Right kidney (tissue), 1 donor: ENCODE measurements at regions not wholly inside any gene's neighbourhood (a gene's known extent, or its start where the extent isn't known, plus 50 kb on each side); places are given as distances from the start of the nearest gene placed in this dataset.
A peak's percentile ranks its signal among the peaks of the same experiment; 100 is the strongest.

Experiments
- DNase-seq: peaks from one replicate; pipeline ENCODE4 v3.0.0-alpha.2; 2016

DNA sequence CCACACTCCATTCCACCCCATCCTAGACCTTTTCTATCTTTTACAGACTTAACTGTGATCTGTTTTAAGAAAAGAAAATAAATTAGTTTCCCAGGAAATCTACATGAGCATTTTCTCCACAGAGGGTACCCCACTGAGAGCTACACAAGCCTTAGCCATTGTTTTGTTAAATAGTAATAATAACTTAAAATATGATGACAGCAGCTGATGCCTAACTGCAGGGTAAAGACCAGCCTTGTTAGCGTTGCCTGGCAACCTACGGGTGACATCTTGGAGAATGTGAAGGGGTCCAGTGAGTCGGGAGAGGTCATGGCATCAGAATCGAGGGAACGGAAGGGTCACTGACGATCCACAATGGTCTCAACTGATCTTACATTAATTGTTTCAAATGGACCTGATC is 233.2 kb upstream of the PBX1 start:
- no peak for DNase-seq

DNA sequence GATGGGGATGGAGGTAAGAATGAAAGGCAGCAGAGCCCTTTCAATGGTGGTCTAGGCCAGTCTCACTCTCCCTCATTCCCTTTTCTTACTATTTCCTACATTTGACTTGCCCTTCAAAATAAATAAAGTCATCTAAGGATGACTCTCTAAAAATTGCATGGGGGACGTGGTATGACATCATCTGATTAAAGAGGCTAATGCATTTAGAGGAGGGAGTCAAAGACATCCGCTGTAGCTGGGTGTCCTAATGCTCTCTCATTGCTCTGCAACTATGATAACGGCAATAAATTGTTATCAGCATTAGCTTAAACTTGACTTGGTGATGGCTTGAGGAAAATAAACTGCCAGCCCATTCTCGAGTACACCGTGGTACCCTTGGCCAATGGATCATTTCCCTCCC is 225.6 kb upstream of the PBX1 start:
- no peak for DNase-seq

DNA sequence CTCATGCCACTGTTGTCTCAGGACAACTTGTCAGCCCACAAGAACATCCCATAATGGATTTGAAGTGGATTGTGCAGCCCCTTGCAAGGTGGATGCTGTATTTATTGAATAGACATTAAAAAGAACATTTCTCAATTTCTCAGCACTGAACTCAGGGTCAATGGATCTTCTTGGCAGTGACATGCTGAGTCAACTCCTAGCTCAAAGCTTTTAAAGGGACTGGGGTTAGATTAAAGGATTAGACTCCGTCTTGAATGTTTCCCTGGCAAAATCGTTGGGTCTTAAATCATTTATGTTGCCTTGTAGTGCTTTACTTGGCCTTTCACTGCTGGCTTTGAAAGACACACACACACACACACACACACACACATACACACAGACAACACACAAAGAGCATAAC is 221.6 kb upstream of the PBX1 start:
- DNase-seq: no peak

DNA sequence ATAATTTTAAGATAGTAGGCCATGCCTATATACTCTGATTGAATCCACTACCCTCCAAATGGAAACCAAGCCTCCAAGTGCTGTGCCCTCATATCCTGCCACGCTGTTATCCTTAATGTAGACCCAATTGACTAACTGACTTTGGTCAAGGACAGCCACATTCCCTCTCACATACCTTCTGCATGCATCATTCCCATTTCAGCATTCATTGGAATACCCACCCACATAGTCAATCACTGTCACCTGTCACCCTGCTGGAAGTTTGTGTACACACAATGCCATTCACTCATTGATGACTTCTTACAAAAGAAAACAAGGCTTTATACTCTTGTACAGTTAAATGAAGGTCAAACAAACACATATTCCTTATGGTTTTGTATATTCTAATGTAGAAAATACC is 221.1 kb upstream of the PBX1 start:
- DNase-seq: no peak

DNA sequence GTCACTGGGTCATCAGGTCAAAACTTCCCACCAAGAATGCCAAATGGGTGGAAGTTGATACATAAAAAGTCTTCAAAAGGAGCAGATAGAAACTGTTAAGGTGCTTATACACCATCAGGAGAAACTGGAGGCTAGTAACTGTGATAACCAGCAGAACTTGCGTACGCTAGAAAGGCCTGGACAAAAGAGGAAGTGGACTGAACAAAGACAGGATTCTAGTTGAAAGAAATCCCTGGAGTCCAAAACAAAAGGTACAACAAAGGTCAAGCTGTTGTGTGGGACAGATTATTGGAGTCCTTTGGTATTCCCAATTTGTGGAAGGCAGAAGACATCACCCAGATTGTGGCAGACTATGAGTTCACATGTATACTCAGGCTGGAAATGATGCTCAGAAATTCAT is 215.8 kb upstream of the PBX1 start:
- no peak for DNase-seq

DNA sequence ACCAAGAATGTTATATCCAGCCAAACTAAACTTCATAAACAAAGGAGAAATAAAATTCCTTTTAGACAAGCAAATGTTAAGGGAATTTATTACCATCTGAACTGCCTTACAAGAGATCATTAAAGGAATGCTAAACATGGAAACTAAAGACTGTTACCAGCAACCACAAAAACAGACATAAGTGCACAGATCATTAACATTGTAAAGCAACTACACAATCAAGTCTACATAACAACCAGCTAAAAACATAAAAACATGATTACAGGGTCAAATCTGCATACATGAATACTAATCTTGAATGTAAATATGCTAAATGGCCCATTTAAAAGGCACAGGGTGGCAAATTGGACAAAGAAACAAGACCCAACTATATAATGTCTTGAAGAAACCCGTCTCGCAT is 211.0 kb upstream of the PBX1 start:
- no peak for DNase-seq

DNA sequence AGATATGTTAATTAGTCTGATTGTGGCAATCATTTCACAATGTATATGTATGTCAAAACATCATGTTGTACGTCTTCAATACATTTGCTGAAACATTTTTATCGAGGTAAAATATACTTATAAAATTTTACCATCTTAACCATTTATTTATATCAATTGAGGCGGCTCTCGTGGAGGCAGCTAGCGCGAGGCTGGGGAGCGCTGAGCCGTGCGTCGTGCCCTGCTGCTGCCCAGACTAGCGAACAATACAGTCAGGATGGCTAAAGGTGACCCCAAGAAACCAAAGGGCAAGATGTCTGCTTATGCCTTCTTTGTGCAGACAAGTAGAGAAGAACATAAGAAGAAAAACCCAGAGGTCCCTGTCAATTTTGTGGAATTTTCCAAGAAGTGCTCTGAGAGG is 202.5 kb upstream of the PBX1 start:
- DNase-seq: no peak

DNA sequence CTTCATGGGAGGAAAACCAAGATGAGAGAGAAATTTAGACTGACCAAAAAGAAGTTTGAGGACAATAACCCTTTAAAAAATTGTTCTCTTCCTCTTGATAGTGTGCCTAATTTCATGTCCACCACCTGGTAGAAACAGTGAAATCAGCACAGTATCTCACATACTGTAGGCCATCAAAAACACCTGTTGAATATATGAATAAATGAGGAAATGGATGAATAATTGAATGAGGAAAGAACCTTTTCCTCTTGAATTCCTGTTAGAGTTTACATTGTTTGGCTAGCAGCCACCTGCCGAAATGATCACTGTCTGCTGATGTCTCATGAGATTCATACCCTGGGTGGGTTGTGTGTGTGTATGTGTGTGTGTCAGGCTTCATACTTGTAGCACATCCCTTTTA is 198.7 kb upstream of the PBX1 start:
- no peak for DNase-seq

DNA sequence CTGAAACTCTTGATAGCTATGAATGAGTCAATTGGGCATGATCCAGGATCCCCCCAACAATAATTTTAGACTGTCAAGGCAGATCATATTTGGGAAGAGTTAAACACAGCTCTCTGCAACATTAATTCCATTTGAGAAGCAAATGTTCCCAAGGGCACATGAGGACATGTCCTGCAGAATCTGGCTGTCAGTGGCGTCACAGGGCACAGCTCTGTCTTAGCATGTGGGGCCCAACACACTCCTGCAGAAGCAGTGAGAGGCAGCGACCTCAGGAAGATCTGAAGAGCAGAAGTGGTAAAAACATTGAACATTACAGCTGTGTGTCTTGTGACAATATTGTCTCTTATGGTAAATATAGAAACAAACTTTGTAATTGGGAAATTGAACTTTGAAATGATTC is 197.1 kb upstream of the PBX1 start:
- DNase-seq: no peak

DNA sequence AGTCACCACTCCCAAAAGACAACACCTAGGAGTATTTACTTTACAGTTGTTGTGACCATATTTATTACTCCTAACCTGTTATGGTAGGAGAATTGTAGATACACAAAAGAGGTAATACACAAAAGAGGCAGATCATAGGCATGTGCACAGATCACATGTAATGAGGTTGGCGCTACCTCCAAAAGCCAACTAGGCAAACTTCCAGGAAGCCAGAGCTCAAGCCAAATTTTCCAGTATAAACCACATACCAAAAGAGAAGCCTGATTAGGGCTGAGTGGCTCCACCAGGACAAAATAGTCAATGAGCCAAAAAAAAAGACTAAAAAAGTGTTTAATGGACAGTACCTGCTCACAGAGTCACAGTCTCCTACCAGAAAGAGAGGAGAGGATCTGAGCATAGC is 195.0 kb upstream of the PBX1 start:
- no peak for DNase-seq

DNA sequence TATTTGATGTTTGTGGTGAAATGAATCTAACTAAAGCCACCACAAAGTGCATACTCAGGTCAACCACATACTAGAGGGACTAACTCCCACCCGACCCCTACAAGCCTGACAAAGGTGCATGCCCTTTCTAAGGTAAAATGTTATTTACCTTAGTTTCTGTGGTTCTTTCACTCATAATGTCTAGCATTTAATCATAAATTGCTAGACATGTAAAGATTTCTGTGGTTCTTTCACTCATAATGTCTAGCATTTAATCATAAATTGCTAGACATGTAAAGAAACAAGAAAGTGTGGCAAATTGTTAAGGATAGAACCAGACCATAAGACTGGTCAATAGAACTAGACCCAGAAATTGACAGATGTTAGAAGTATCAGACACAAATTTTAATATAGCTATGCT is 193.0 kb upstream of the PBX1 start:
- no peak for DNase-seq

DNA sequence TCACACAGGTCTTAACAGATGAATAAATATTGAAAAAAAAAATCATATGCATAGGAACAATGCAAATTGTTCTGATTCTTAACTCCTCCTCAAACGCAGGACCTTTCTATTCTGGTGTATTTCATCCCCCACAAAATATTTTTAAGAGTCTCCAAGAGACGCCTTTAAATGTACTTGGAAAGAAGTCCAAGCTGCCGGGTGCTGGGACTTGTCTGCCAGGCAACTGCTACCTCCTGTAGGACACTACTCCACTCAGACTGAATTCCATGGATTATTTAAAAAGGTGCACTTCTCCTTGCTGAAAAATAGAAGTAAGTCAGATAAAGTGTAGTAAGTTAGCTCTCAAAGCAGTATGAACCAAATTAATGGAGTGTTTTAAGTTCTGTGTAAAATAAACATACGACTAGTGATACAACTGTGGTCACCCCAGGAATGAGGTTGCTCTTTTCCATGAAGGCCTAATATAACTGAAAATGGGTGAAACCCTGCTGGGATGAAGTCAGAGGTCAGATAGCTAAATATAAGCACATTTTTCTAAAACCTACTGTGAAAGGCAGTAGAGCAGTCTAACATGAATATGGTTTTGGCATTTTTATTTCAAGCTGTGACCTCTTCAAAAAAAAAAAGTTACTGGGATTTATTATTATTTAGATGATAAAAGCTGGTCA is 189.2 kb upstream of the PBX1 start:
- no peak for DNase-seq

DNA sequence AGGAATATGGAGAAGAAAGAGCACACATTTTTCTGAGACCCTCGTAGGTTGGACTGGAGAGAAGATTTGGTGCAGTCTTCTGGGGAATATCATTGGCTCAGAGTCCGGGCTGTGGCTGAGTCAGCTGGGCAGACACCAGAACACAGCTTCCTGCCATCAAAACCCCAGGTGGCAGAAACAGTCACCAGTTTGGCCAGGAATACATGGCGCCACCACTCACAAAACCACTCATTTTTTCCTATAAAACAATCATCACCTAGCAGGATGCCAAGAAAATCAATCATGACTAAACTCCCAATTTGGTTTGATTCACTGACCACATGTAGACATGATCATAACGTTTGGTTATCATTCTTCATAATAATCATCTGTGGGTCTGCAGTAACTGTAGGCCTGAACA is 178.1 kb upstream of the PBX1 start:
- no peak for DNase-seq

DNA sequence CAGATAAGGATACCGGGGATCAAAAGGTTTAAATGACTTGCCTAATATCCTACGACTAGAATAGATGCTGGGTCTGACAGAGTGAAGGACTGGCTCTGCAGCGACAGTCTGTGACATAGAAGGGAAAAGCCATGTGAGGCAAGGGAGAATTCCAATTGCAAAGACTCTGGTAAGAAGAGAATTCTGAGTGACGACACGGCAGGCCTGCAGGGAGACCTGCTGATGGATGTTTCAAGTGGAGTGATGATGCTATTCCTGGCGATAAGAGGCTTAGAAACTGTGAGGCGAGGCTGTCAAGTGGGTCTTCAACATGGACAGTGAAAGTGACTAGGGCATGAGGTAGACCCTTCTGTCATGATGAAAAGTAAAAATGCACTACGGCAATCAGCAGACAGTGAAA is 176.6 kb upstream of the PBX1 start:
- no peak for DNase-seq

DNA sequence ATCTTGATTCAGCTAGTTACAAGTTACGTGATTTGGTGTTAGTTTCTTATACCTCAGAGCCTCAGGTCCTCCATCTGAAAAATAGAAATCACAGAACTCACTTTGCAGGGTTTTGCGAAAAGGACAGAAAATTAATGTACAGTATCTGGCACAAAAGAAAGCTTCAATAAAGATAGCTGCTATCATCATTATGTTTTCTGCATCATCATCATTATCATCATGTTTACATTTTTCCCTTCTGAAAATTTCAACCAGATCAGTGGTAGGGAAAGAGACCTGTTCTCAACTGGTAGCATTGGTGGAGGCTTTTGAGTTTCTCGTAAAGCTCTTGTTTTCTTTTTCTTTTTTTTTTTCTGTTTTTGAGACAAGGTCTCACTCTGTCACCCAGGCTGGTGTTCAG is 174.7 kb upstream of the PBX1 start:
- no peak for DNase-seq

DNA sequence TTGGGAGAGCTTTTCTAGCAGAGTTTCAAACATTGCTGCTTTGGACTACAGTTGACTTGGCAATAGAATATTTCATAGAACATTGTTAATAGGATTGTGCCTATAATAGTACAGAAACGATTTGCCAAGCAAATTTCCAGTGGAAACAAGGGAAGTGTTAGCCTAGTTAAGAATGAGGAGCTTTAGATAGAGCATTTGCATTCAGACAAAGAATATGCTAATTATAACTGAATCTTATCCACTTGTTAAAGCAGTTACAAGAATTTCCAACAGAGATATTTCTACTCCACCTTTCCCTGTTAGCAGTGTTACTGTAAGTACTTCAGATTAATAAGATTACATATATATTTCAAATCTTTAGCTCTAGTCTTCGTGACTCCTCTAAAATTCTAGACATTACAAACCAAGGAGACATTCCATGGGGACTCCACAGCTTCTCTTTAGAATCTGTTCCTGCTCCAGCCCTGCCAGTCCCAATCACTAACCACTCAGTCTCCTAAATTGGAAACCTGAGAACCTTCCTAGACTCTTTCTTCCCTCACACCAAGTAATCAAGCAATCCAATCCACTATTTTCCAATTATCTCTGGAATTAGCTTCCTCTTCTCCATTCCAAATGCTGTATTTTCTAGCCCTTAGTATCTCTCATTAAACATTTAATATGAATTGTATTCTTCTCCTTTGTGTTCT is 141.8 kb upstream of the PBX1 start:
- DNase-seq: no peak

DNA sequence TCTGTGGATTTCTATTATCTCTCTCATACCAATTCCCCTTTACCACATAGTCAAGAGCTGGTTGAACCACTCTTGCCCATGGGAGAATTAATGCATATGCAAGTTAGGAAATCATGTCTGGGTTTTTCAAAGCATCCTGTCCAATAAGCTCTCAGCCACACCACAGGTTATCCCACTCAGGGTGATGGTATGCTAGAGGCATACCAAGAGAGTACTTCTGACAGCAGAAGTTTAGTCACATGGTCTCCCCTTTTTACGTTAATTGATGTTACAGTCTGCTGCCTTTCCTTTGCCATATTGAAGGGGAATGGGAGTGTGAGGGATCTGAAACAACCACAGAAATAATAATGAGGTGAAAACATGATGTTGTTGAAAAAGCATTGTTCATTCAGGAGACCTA is 135.8 kb upstream of the PBX1 start:
- DNase-seq: no peak

DNA sequence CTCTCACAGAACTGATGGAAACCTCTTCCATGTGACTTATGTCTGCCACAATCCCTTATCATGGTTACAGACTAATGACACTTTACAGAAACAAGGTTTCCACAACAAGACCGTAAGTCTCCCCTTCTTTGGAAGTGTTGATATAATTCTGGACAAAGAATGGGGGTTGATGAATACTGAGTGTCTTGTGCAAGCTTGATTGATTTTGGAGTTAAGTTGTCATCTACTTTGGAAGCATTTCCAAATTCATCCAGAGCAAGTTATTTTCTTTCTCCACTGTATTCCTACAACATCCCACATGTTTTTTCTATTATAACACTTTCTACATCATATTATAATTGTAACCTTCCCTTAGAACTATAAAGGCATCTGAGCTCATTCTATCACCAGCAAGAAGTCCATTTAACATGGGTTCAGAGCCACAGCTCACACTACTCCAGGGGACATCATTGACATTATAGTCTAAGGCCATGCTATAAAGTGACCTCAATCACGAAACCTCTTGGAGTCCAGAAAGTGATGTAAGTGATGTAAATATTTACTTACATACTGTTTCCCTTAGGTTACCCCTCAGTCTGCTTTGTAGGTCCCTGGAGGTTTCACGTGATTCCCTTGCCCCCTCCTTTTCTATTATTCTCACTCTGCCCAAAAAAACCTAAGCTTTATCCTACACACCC is 125.7 kb upstream of the PBX1 start:
- no peak for DNase-seq

DNA sequence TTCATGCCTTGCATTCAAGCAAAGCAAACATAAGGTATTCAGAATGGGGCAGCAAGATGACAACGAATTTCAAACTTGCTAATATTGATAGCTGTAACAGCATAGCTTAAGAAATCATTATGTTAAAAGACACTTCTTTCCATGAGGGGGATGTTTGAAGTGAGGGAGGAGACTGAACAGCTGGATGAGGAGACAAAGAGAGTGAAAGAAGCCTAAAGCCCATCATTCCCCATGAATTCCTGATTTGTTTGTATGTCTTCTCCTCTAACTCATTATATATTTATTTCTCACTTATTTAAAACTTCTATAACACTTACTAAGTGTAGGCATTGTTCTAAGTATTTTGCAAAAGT is 125.2 kb upstream of the PBX1 start:
- DNase-seq: no peak

DNA sequence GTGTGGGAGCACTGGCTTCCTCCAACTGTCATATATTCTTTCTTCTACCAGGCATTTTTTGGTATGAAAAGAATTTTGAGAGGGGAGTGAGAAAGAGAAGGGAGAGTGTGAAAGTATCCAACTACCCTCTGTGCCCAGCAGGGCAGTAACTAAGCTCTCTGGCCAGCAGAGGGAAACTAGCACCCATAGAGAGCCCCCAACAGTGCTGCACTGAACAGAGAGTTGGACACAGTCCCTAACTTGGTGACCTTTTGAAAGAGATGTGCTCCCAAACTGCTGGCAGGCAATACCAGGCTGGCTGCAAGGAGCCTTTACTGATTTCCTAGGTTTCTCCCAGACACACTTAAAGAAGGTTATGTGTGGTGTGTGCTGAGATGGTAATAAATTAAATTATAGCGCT is 118.8 kb upstream of the PBX1 start:
- peak; percentile 8 for DNase-seq

DNA sequence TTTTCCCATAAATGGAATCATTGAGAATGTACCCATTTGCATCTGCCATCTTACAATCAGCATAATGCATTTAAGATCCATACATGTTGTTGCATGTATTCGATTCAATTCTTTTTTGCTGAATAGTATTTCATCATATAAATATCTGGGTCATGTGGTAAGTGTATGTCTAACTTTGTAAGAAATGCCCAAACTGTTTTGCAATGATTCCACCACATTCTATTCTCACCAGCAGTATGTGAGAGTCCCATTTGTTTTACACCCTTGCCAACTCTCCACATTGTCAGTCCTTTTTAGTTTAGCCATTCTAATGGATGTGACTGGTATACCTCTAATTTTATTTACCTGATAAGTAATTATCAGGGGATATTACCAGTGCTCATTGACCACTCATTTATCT is 115.8 kb upstream of the PBX1 start:
- DNase-seq: no peak

DNA sequence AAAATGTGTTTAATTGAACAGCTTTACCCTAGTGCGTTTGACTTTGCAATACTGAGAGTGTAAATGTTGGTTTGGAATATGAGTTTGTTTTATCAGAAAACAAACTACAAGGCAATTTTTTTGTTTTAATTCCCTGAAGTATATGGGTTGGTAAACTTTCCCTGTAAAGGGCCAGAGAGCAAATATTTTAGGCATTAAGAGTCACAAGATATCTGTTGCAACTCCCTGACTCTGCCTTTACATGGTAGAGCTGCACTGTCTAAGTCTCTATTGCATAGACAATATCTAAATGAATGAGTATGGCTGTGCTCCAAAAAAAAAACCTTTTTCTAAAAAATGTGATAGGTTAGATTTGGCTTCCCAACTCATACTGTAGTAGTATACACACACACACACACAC is 115.1 kb upstream of the PBX1 start:
- no peak for DNase-seq

DNA sequence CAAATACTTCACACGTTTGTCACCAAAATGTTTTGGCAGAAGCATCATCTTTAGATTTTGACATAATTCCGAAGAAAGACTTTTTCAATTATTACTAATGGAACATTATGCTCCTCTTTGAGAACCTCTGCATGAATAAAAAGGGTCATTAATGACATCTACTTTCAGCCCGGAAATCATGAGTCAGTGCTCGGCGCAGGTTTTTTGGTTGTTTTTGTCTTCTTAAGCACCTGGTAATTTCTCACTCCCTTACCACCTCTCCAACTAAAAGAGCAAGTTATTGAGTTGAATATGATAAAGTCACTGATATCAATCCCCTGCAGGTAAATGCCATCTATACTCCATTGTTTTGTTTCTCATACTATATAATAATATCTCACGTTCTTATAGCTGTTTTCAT is 113.0 kb upstream of the PBX1 start:
- no peak for DNase-seq

DNA sequence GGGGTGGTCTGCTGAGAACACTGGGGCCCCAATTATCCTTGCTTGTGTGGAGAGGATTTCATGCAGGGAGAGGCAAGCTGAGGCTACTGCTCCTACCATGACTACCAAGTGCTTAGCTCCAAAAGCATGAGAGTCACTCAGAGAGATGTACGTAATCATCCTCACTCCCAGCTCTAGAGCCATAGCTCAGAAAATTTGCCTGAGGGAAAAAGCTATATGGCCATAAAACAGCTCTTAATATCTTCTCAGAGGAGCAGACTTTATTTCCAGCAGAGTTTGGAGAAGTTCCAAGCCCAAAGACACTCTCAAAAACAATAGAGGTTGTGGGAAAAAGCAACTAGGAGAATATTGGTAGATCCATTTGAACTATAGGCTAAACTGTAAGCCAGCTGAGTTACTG is 106.4 kb upstream of the PBX1 start:
- no peak for DNase-seq
